HUES64 (cell line): ENCODE measurements at regions not wholly inside any gene's neighbourhood (a gene's known extent, or its start where the extent isn't known, plus 50 kb on each side); places are given as distances from the start of the nearest gene placed in this dataset.

Experiments used
- H3K27ac ChIP-seq: 2 replicates; pipeline ENCODE4 v1.7.0; 2013; ENCODE audit warnings: low read depth, low read length, inconsistent platforms
- H3K27me3 ChIP-seq: 2 replicates; pipeline ENCODE4 v1.6.1; 2013; ENCODE audit warnings: mild to moderate bottlenecking, low read length; ENCODE audit not compliant: insufficient read depth
- H3K36me3 ChIP-seq: 2 replicates; pipeline ENCODE4 v1.6.1; 2013; ENCODE audit warnings: mild to moderate bottlenecking, low read length; ENCODE audit not compliant: insufficient read depth
- H3K4me1 ChIP-seq: 2 replicates; pipeline ENCODE4 v1.6.1; 2013; ENCODE audit warnings: mild to moderate bottlenecking, low read length, moderate library complexity; ENCODE audit not compliant: insufficient read depth
- H3K4me3 ChIP-seq: 2 replicates; pipeline ENCODE4 v1.5.1; 2013; ENCODE audit warnings: mild to moderate bottlenecking, low read length, moderate library complexity
- H3K9ac ChIP-seq: 2 replicates; pipeline ENCODE4 v1.6.1; 2013; ENCODE audit warnings: mild to moderate bottlenecking, low read depth, low read length
- H3K9me3 ChIP-seq: 2 replicates; pipeline ENCODE4 v1.6.1; 2013; ENCODE audit warnings: low read depth, low read length; ENCODE audit not compliant: insufficient read depth
- WGBS: fragments of 150-250, 120-280 bp; methylation state at CpG from one replicate; pipeline ENCODE4 v1.1.7; 2013; ENCODE audit warnings: missing lambda C conversion rate; 5-methylcytosine and 5-hydroxymethylcytosine counted together

GRCh38 chr20:11556410-11556809 is 361.3 kb upstream of the BTBD3 start:
- H3K27me3 ChIP-seq: no peaks in the 10 kb centered on the region
- no peaks in the 10 kb centered on the region for H3K36me3 ChIP-seq
- WGBS: 90% methylated on average over 2 of the region's 2 CpGs
- H3K4me3 ChIP-seq: no peak overlapping the region
- H3K27ac ChIP-seq: no peak overlapping the region
- H3K9ac ChIP-seq: no peak overlapping the region
- H3K9me3 ChIP-seq: no peaks in the 10 kb centered on the region
- no peaks in the 10 kb centered on the region for H3K4me1 ChIP-seq

GRCh38 chr20:11564491-11564890 is 353.2 kb upstream of the BTBD3 start:
- H3K9ac ChIP-seq: no peak overlapping the region
- 0 out of 2 replicates have a peak, but pooled peaks cover 2% of the 10 kb centered on the region for H3K4me1 ChIP-seq
- no peaks in the 10 kb centered on the region for H3K9me3 ChIP-seq
- 91% methylated on average over 5 of the region's 5 CpGs for WGBS
- H3K27me3 ChIP-seq: no peaks in the 10 kb centered on the region
- H3K27ac ChIP-seq: no peak overlapping the region
- H3K36me3 ChIP-seq: no peaks in the 10 kb centered on the region
- no peak overlapping the region for H3K4me3 ChIP-seq

- Histone ChIP-seq H3K4me3 (no peak overlapping the region), H3K9me3 (no peaks in the 10 kb centered on the region), H3K27ac (no peak overlapping the region), H3K27me3 (no peaks in the 10 kb centered on the region), H3K4me1 (0 out of 2 replicates have a peak, but pooled peaks cover 2% of the 10 kb centered on the region), H3K36me3 (no peaks in the 10 kb centered on the region), H3K9ac (no peak overlapping the region)
- 69% methylated on average over 5 of the region's 5 CpGs for WGBS
Observed at GRCh38 chr20:11569163-11569562, 348.5 kb upstream of the BTBD3 start.

- WGBS: 75% methylated on average over 1 of the region's 4 CpGs
- Histone ChIP-seq H3K27ac (no peak overlapping the region), H3K9ac (no peak overlapping the region), H3K4me1 (0 out of 2 replicates have a peak, but pooled peaks cover 2% of the 10 kb centered on the region), H3K9me3 (no peaks in the 10 kb centered on the region), H3K4me3 (no peak overlapping the region), H3K36me3 (no peaks in the 10 kb centered on the region), H3K27me3 (no peaks in the 10 kb centered on the region)
Observed at GRCh38 chr20:11573507-11573906, 344.2 kb upstream of the BTBD3 start.

- H3K4me1 ChIP-seq: no peaks in the 10 kb centered on the region
- H3K9ac ChIP-seq: no peak overlapping the region
- WGBS: 97% methylated on average over 1 of the region's 2 CpGs
- H3K27ac ChIP-seq: no peak overlapping the region
- H3K27me3 ChIP-seq: no peaks in the 10 kb centered on the region
- no peak overlapping the region for H3K4me3 ChIP-seq
- H3K36me3 ChIP-seq: no peaks in the 10 kb centered on the region
- H3K9me3 ChIP-seq: no peaks in the 10 kb centered on the region
Observed at GRCh38 chr20:11581271-11581670, 336.4 kb upstream of the BTBD3 start.

- Histone ChIP-seq H3K9ac (no peak overlapping the region), H3K27ac (no peak overlapping the region), H3K9me3 (no peaks in the 10 kb centered on the region), H3K27me3 (no peaks in the 10 kb centered on the region), H3K36me3 (no peaks in the 10 kb centered on the region), H3K4me1 (no peaks in the 10 kb centered on the region), H3K4me3 (no peak overlapping the region)
- 94% methylated on average over 2 of the region's 2 CpGs for WGBS
Observed at GRCh38 chr20:11582060-11582459, 335.6 kb upstream of the BTBD3 start.

GRCh38 chr20:11585752-11586352 is 331.8 kb upstream of the BTBD3 start:
- Histone ChIP-seq H3K9ac (no peak overlapping the region), H3K4me1 (no peaks in the 10 kb centered on the region), H3K36me3 (no peaks in the 10 kb centered on the region), H3K27me3 (no peaks in the 10 kb centered on the region), H3K9me3 (no peaks in the 10 kb centered on the region), H3K27ac (no peak overlapping the region), H3K4me3 (no peak overlapping the region)
- WGBS: 81% methylated on average over 3 of the region's 3 CpGs

GRCh38 chr20:11588875-11589274 is 328.8 kb upstream of the BTBD3 start:
- WGBS: 94% methylated on average over 2 of the region's 4 CpGs
- Histone ChIP-seq H3K27me3 (no peaks in the 10 kb centered on the region), H3K36me3 (no peaks in the 10 kb centered on the region), H3K9ac (no peak overlapping the region), H3K9me3 (no peaks in the 10 kb centered on the region), H3K4me1 (no peaks in the 10 kb centered on the region), H3K27ac (no peak overlapping the region), H3K4me3 (no peak overlapping the region)

- H3K4me1 ChIP-seq: no peaks in the 10 kb centered on the region
- no peaks in the 10 kb centered on the region for H3K9me3 ChIP-seq
- H3K4me3 ChIP-seq: no peak overlapping the region
- no peaks in the 10 kb centered on the region for H3K27me3 ChIP-seq
- no peak overlapping the region for H3K9ac ChIP-seq
- H3K36me3 ChIP-seq: no peaks in the 10 kb centered on the region
- H3K27ac ChIP-seq: no peak overlapping the region
Observed at GRCh38 chr20:11591965-11592364, 325.7 kb upstream of the BTBD3 start.

GRCh38 chr20:11604339-11604738 is 313.4 kb upstream of the BTBD3 start:
- H3K9ac ChIP-seq: no peak overlapping the region
- no peak overlapping the region for H3K4me3 ChIP-seq
- 100% methylated on average over 1 of the region's 1 CpG for WGBS
- H3K27ac ChIP-seq: no peak overlapping the region
- no peaks in the 10 kb centered on the region for H3K9me3 ChIP-seq
- no peaks in the 10 kb centered on the region for H3K27me3 ChIP-seq
- H3K36me3 ChIP-seq: no peaks in the 10 kb centered on the region
- no peaks in the 10 kb centered on the region for H3K4me1 ChIP-seq

- Histone ChIP-seq H3K4me1 (no peaks in the 10 kb centered on the region), H3K4me3 (no peak overlapping the region), H3K27me3 (no peaks in the 10 kb centered on the region), H3K27ac (no peak overlapping the region), H3K9ac (no peak overlapping the region), H3K36me3 (no peaks in the 10 kb centered on the region), H3K9me3 (no peaks in the 10 kb centered on the region)
- WGBS: 95% methylated on average over 5 of the region's 5 CpGs
Observed at GRCh38 chr20:11607047-11607446, 310.6 kb upstream of the BTBD3 start.

- Histone ChIP-seq H3K27me3 (no peaks in the 10 kb centered on the region), H3K4me3 (no peak overlapping the region), H3K27ac (no peak overlapping the region), H3K4me1 (no peaks in the 10 kb centered on the region), H3K9me3 (no peaks in the 10 kb centered on the region), H3K9ac (no peak overlapping the region), H3K36me3 (no peaks in the 10 kb centered on the region)
- WGBS: 95% methylated on average over 23 of the region's 23 CpGs
Observed at GRCh38 chr20:11608736-11609135, 309.0 kb upstream of the BTBD3 start.
